ENCODE measurements at regions not wholly inside any gene's neighbourhood (a gene's known extent, or its start where the extent isn't known, plus 50 kb on each side); places are given as distances from the start of the nearest gene placed in this dataset.

- ATAC-seq (ENCODE audit: low FRiP score) (no peak), DNase-seq (ENCODE audit: low spot score) (no peak)
- TF ChIP-seq CTCF (IDR thresholded peaks at IDR 0.05), result no peak
Observed at GRCh38 chr3:102179326-102180177, 255.3 kb upstream of the ZPLD1 start.

GRCh38 chr3:102180280-102180931, 254.4 kb upstream of the ZPLD1 start:
- ATAC-seq (ENCODE audit: low FRiP score), result peak; percentile 29
- DNase-seq (ENCODE audit: low spot score), result no peak
- no peak for TF ChIP-seq CTCF (IDR thresholded peaks at IDR 0.05)

- TF ChIP-seq CTCF (IDR thresholded peaks at IDR 0.05), result no peak
- DNase-seq (ENCODE audit: low spot score) (no peak), ATAC-seq (ENCODE audit: low FRiP score) (peak; percentile 43)
Observed at GRCh38 chr3:102181175-102181920, 253.5 kb upstream of the ZPLD1 start.

GRCh38 chr3:102182162-102182561, 252.7 kb upstream of the ZPLD1 start:
- no peak for TF ChIP-seq CTCF (IDR thresholded peaks at IDR 0.05)
- DNase-seq (ENCODE audit: low spot score), result no peak
- peak; percentile 65 for ATAC-seq (ENCODE audit: low FRiP score)

GRCh38 chr3:102183186-102183585, 251.6 kb upstream of the ZPLD1 start:
- no peak for ATAC-seq (ENCODE audit: low FRiP score)
- TF ChIP-seq CTCF (IDR thresholded peaks at IDR 0.05), result no peak

GRCh38 chr3:102183623-102184022, 251.2 kb upstream of the ZPLD1 start:
- ATAC-seq (ENCODE audit: low FRiP score), result no peak
- TF ChIP-seq CTCF (IDR thresholded peaks at IDR 0.05), result no peak

More at GRCh38 chr3:102183186-102183585, 251.6 kb upstream of the ZPLD1 start:
- DNase-seq (ENCODE audit: low spot score), result no peak

More at GRCh38 chr3:102183623-102184022, 251.2 kb upstream of the ZPLD1 start:
- no peak for DNase-seq (ENCODE audit: low spot score)
